ENCODE measurements at regions not wholly inside any gene's neighbourhood (a gene's known extent, or its start where the extent isn't known, plus 50 kb on each side); places are given as distances from the start of the nearest gene placed in this dataset.

GRCh38 chr2:11989354-11989703 lies 242.9 kb downstream of the LPIN1 start:
- no peak overlapping the region for H3K9ac ChIP-seq
- no peaks in the 10 kb centered on the region for H3F3A ChIP-seq (ENCODE audit: low read depth)
- no peak overlapping the region for H3K4me3 ChIP-seq
- no peaks in the 10 kb centered on the region for H3K36me3 Mint-ChIP-seq
- H3K4me1 Mint-ChIP-seq, result peaks cover 12% of the 10 kb centered on the region
- no peak overlapping the region for H2AFZ ChIP-seq (replicated peaks)
- H3K27me3 ChIP-seq, result no peaks in the 10 kb centered on the region
- H3K27ac Mint-ChIP-seq, result no peak overlapping the region
- H3K4me2 ChIP-seq, result no peak overlapping the region
- H3K27me3 Mint-ChIP-seq (ENCODE audit: insufficient read depth, low read depth), result peaks cover 5% of the 10 kb centered on the region
- no peak overlapping the region for H3K4me3 Mint-ChIP-seq
- no peak overlapping the region for H3K27ac ChIP-seq
- H3K4me1 ChIP-seq, result no peaks in the 10 kb centered on the region
- H3K36me3 ChIP-seq, result no peaks in the 10 kb centered on the region
- no peaks in the 10 kb centered on the region for H3K79me2 ChIP-seq (ENCODE audit: low read depth)
- no peaks in the 10 kb centered on the region for H3K9me3 ChIP-seq (ENCODE audit: low read depth)
- TF ChIP-seq EZH2 (IDR thresholded peaks at IDR 0.05) (no peak), EZH2phosphoT487 (IDR thresholded peaks at IDR 0.05) (no peak)
- TF ChIP-seq, protein P1, sequence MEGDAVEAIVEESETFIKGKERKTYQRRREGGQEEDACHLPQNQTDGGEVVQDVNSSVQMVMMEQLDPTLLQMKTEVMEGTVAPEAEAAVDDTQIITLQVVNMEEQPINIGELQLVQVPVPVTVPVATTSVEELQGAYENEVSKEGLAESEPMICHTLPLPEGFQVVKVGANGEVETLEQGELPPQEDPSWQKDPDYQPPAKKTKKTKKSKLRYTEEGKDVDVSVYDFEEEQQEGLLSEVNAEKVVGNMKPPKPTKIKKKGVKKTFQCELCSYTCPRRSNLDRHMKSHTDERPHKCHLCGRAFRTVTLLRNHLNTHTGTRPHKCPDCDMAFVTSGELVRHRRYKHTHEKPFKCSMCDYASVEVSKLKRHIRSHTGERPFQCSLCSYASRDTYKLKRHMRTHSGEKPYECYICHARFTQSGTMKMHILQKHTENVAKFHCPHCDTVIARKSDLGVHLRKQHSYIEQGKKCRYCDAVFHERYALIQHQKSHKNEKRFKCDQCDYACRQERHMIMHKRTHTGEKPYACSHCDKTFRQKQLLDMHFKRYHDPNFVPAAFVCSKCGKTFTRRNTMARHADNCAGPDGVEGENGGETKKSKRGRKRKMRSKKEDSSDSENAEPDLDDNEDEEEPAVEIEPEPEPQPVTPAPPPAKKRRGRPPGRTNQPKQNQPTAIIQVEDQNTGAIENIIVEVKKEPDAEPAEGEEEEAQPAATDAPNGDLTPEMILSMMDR (IDR thresholded peaks at IDR 0.05), result no peak
- H3K9me3 Mint-ChIP-seq, result peaks cover 5% of the 10 kb centered on the region
- DNase-seq (ENCODE audit: low spot score), result no peak
- no peaks in the 10 kb centered on the region for H4K20me1 ChIP-seq (ENCODE audit: low read depth)

DNA sequence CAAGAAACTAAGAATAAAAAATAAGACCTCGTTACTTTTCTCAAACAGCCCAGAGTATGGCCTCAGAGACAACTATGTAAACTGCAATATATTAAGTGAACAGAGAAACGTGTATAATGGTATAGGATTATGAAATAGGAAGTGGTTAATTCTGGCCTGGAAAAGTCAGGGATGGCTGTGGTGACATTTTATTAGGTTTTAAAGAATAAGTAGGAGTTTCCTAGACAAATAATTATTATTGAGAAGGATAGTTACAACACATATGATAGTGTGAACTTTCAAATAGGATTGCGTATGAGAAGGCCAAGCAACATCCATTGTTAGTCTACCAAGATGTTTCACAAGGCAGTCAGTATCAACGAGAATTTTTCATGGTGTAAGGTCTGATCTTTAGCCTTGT lies 244.1 kb downstream of the LPIN1 start:
- peaks cover 13% of the 10 kb centered on the region for H3K9me3 Mint-ChIP-seq
- H3K36me3 Mint-ChIP-seq, result no peaks in the 10 kb centered on the region
- Histone ChIP-seq H3K9ac (no peak overlapping the region), H3K4me1 (no peaks in the 10 kb centered on the region), H4K20me1 (ENCODE audit: low read depth) (no peaks in the 10 kb centered on the region), H2AFZ (replicated peaks) (no peak overlapping the region), H3K36me3 (no peaks in the 10 kb centered on the region), H3F3A (ENCODE audit: low read depth) (no peaks in the 10 kb centered on the region), H3K4me3 (no peak overlapping the region), H3K27ac (no peak overlapping the region), H3K9me3 (ENCODE audit: low read depth) (no peaks in the 10 kb centered on the region), H3K4me2 (no peak overlapping the region), H3K79me2 (ENCODE audit: low read depth) (no peaks in the 10 kb centered on the region), H3K27me3 (no peaks in the 10 kb centered on the region)
- no peak for DNase-seq (ENCODE audit: low spot score)
- peaks cover 3% of the 10 kb centered on the region for H3K27me3 Mint-ChIP-seq (ENCODE audit: insufficient read depth, low read depth)
- H3K27ac Mint-ChIP-seq, result no peak overlapping the region
- H3K4me1 Mint-ChIP-seq, result peaks cover 2% of the 10 kb centered on the region
- no peak for TF ChIP-seq EZH2phosphoT487 (IDR thresholded peaks at IDR 0.05)
- TF ChIP-seq EZH2 (IDR thresholded peaks at IDR 0.05), result no peak
- TF ChIP-seq, protein P1 (IDR thresholded peaks at IDR 0.05), result no peak
- H3K4me3 Mint-ChIP-seq, result no peak overlapping the region

- Mint-ChIP-seq H3K4me3 (no peak overlapping the region), H3K36me3 (no peaks in the 10 kb centered on the region), H3K27me3 (ENCODE audit: insufficient read depth, low read depth) (no peaks in the 10 kb centered on the region), H3K9me3 (peaks cover 9% of the 10 kb centered on the region), H3K4me1 (peaks cover 2% of the 10 kb centered on the region), H3K27ac (no peak overlapping the region)
- Histone ChIP-seq H3K36me3 (no peaks in the 10 kb centered on the region), H3K4me1 (no peaks in the 10 kb centered on the region), H3K9me3 (ENCODE audit: low read depth) (no peaks in the 10 kb centered on the region), H4K20me1 (ENCODE audit: low read depth) (no peaks in the 10 kb centered on the region), H3K4me3 (no peak overlapping the region), H3K79me2 (ENCODE audit: low read depth) (no peaks in the 10 kb centered on the region), H3K4me2 (no peak overlapping the region), H2AFZ (replicated peaks) (no peak overlapping the region), H3K27me3 (no peaks in the 10 kb centered on the region), H3F3A (ENCODE audit: low read depth) (no peaks in the 10 kb centered on the region), H3K9ac (no peak overlapping the region), H3K27ac (no peak overlapping the region)
- TF ChIP-seq EZH2phosphoT487 (IDR thresholded peaks at IDR 0.05) (no peak), EZH2 (IDR thresholded peaks at IDR 0.05) (no peak)
- TF ChIP-seq, protein P1 (IDR thresholded peaks at IDR 0.05), result no peak
- DNase-seq (ENCODE audit: low spot score), result no peak
Observed at GRCh38 chr2:11993749-11994148, 247.3 kb downstream of the LPIN1 start.

DNA sequence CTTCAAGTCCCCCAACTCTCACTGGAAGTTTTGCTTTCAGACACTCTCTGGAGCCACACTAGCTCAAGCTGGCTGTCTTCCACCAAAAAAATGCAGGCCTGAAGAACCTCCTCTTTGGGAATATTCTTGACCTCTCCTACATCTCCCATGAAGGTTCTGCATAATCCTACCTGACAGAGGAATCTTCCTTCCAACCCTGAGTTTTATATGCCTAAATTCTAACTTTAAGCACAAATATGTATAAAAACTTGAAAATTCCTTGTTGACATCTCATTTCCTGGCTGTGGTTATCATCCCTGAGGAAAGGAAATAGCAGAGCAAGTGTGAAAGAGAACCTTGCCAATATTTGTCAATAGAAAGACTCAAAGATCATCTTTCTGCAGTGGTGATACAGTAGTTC lies 249.0 kb downstream of the LPIN1 start:
- Histone ChIP-seq H3K79me2 (ENCODE audit: low read depth) (no peaks in the 10 kb centered on the region), H3K4me2 (no peak overlapping the region), H3K9me3 (ENCODE audit: low read depth) (no peaks in the 10 kb centered on the region), H3K36me3 (no peaks in the 10 kb centered on the region), H3K9ac (no peak overlapping the region), H2AFZ (replicated peaks) (no peak overlapping the region), H3K27ac (no peak overlapping the region), H4K20me1 (ENCODE audit: low read depth) (no peaks in the 10 kb centered on the region), H3K4me1 (no peaks in the 10 kb centered on the region), H3F3A (ENCODE audit: low read depth) (no peaks in the 10 kb centered on the region), H3K4me3 (no peak overlapping the region), H3K27me3 (no peaks in the 10 kb centered on the region)
- Mint-ChIP-seq H3K4me1 (peaks cover 2% of the 10 kb centered on the region), H3K27ac (no peak overlapping the region), H3K4me3 (no peak overlapping the region), H3K27me3 (ENCODE audit: insufficient read depth, low read depth) (no peaks in the 10 kb centered on the region), H3K36me3 (no peaks in the 10 kb centered on the region), H3K9me3 (peaks cover 9% of the 10 kb centered on the region)
- DNase-seq (ENCODE audit: low spot score), result no peak
- no peak for TF ChIP-seq EZH2 (IDR thresholded peaks at IDR 0.05)
- TF ChIP-seq, protein P1 (IDR thresholded peaks at IDR 0.05), result no peak
- TF ChIP-seq EZH2phosphoT487 (IDR thresholded peaks at IDR 0.05), result no peak
